ENCODE measurements at regions not wholly inside any gene's neighbourhood (a gene's known extent, or its start where the extent isn't known, plus 50 kb on each side); places are given as distances from the start of the nearest gene placed in this dataset.

GRCh38 chr2:7094231-7094741 lies 177.1 kb downstream of the RNF144A start:
- Histone ChIP-seq H2AFZ (ENCODE audit: low read depth, low read length) (no peak overlapping the region), H3K9me2 (ENCODE audit: insufficient read depth, low read length) (no peaks in the 10 kb centered on the region), H3K79me2 (replicated peaks; ENCODE audit: insufficient read depth, low read length) (no peaks in the 10 kb centered on the region), H3K9me3 (ENCODE audit: low read length) (no peaks in the 10 kb centered on the region), H3K9ac (ENCODE audit: low read length) (no peak overlapping the region), H3K36me3 (ENCODE audit: insufficient read depth, low read length) (no peaks in the 10 kb centered on the region), H4K20me1 (ENCODE audit: insufficient read depth) (no peaks in the 10 kb centered on the region), H3F3A (ENCODE audit: insufficient read depth, low read length, poor library complexity, severe bottlenecking) (no peaks in the 10 kb centered on the region), H3K27me3 (ENCODE audit: insufficient read depth, low read depth, low read length) (no peaks in the 10 kb centered on the region), H3K4me2 (ENCODE audit: low read length) (no peak overlapping the region), H3K27ac (ENCODE audit: low read length) (no peak overlapping the region), H3K4me3 (ENCODE audit: low read length) (no peak overlapping the region)
- TF ChIP-seq POLR2AphosphoS5 (IDR thresholded peaks at IDR 0.05) (no peak), SMC3 (conservative IDR thresholded peaks at IDR 0.05; ENCODE audit: poor library complexity) (no peak), CTCF (IDR thresholded peaks at IDR 0.05; ENCODE audit: poor library complexity, severe bottlenecking) (no peak), REST (IDR thresholded peaks at IDR 0.05; ENCODE audit: borderline replicate concordance) (no peak), RAD21 (conservative IDR thresholded peaks at IDR 0.05) (no peak), EZH2 (IDR thresholded peaks at IDR 0.05; ENCODE audit: borderline replicate concordance, insufficient read depth, low read length, poor library complexity, severe bottlenecking) (no peak)

GRCh38 chr2:7096726-7097352 lies 179.6 kb downstream of the RNF144A start:
- Histone ChIP-seq H3K79me2 (replicated peaks; ENCODE audit: insufficient read depth, low read length) (no peaks in the 10 kb centered on the region), H3K9me3 (ENCODE audit: low read length) (no peaks in the 10 kb centered on the region), H3K4me2 (ENCODE audit: low read length) (no peak overlapping the region), H3F3A (ENCODE audit: insufficient read depth, low read length, poor library complexity, severe bottlenecking) (no peaks in the 10 kb centered on the region), H3K9me2 (ENCODE audit: insufficient read depth, low read length) (no peaks in the 10 kb centered on the region), H3K4me3 (ENCODE audit: low read length) (no peak overlapping the region), H3K9ac (ENCODE audit: low read length) (no peak overlapping the region), H3K27ac (ENCODE audit: low read length) (no peak overlapping the region), H3K36me3 (ENCODE audit: insufficient read depth, low read length) (no peaks in the 10 kb centered on the region), H2AFZ (ENCODE audit: low read depth, low read length) (no peak overlapping the region), H3K27me3 (ENCODE audit: insufficient read depth, low read depth, low read length) (no peaks in the 10 kb centered on the region), H4K20me1 (ENCODE audit: insufficient read depth) (no peaks in the 10 kb centered on the region)
- TF ChIP-seq CTCF (IDR thresholded peaks at IDR 0.05; ENCODE audit: poor library complexity, severe bottlenecking) (no peak), RAD21 (conservative IDR thresholded peaks at IDR 0.05) (no peak), EZH2 (IDR thresholded peaks at IDR 0.05; ENCODE audit: borderline replicate concordance, insufficient read depth, low read length, poor library complexity, severe bottlenecking) (no peak), TAF1 (IDR thresholded peaks at IDR 0.05; ENCODE audit: low read depth) (no peak), MXI1 (conservative IDR thresholded peaks at IDR 0.05; ENCODE audit: poor library complexity, severe bottlenecking) (no peak), EP300 (conservative IDR thresholded peaks at IDR 0.05; ENCODE audit: poor library complexity, severe bottlenecking) (no peak), SMC3 (conservative IDR thresholded peaks at IDR 0.05; ENCODE audit: poor library complexity) (no peak), POLR2AphosphoS5 (IDR thresholded peaks at IDR 0.05) (no peak), REST (IDR thresholded peaks at IDR 0.05; ENCODE audit: borderline replicate concordance) (no peak)

Data from neural cell (in vitro differentiated cells).